NOMO-1 treated with dmso at 0.1 percent for 144 hours (cell line): ENCODE measurements at regions not wholly inside any gene's neighbourhood (a gene's known extent, or its start where the extent isn't known, plus 50 kb on each side); places are given as distances from the start of the nearest gene placed in this dataset.

Experiments
- DNase-seq: peaks from one replicate; lab custom pipeline; 2025; ENCODE audit not compliant: unreplicated experiment; lab: John Stamatoyannopoulos, UW

DNA sequence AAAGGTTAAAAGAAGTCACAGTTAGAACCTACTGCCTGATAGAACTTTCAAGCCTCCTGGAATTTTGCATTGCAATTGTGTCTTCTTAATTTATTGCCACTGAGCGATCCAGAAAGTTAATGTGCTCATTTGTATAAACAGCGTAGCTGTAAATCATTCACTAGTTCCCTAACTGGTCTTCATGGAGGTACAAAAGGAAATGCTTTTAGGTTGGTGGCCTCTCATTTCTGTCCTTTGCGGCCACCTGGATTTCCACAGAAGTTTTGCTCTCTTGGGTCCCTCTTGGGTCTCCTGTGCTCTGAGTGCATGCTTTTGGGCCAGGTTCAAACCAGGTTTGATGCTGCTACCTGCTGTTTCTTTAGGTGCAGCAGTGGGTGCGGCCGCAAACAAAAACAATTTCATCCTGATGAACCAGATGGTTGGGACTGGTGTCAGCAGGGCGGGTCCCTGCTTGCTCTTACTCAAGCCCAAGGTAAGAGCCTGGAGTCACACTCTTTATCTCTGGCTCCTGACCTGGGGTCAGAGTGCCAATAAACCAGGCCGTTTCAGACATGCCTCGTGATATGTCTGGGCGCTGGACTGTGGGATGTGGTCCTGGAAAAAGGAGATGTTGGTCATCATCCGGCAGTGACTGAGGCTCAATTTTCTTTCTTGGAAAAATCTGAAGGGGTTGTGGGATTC is 270.1 kb downstream of the PTTG2 start:
- no peak for DNase-seq

DNA sequence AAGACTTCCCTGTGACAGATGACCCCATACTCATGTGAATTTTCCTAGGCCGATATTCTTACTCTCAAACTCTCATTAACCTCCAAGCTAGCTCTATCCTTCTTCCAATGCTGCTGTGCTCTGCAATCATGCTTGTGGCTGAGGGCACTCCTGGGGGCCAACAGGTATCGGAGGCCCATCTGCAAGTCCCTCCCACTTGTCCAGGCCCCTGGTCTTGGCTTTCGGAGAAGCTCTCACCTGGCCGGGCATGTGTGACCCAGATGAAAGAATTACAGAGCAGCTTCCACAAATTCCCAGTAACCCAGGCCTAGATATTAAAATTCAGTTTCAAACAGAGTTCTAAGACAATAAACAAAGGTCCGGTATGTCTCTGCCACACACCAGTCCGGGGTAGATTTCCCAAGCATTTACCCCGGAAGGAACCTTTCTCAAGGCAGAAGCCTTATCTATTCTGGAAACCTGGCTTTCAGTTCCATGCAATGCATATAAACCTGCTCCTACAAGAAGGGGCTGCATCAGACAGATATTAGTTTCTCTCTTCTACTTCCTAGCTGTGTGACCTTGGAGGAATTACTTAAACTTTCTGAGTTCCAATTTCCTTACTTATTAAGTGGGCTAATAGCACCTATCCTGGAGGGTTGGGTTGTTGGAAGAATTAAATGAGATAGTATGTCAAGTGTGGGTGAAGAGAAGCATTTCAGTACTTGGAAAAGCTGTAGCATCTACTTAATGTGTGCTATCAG is 270.8 kb downstream of the PTTG2 start:
- no peak for DNase-seq

DNA sequence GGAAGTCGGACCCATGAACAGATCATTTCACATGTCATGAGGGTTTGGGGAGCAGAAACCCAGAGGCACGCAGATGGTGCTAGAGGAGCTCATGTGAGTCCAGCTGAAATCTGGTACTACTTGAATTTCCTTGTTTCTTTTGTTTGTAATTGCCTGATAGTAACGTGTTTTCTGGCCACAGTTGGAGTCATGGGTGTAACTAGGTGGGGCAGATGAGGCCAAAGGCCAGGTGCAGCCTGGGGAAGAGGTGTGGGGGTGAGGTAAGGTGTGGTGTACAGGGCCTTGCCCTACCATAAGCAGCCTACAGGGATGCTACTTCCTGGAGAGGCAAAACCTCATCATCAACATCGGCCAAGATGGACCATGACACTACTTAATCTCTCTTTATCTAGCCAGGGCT is 271.4 kb downstream of the PTTG2 start:
- DNase-seq, result no peak

- DNase-seq, result no peak
Measured at GRCh38 chr4:38232741-38233140, 272.5 kb downstream of the PTTG2 start.

DNA sequence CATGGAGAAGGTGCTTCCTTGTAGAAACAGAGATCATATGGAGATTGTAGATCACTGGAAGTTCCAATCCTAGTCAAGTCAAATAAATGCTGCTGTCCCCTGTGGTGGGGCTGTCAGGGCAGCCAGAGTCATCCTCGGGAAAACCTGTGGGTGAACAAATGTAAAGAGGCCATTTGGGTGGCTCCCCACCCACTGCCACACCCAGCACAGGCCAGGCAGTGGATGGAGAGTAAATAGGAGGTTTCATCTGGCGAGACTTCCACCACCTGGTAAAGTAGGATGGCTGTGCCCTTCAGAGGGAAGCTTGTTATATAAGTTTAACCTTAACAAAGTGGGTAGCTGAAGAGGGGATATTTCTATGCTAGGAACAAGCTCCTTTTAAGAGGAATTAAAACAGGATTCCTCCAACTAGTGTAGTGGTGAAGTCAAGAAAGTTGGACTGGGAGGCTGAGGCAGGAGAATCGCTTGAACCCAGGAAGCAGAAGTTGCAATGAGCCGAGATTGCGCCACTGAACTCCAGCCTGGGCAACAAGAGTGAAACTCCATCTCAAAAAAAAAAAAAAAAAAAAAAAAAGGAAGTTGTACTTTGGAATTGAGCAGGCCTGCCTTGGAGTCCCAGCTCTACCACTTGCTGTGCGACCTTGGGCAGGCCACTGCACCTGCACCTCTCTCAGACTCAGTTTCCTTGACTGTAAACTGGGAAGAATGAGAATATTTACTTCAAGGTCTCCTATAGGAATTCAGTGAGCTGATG is 273.7 kb downstream of the PTTG2 start:
- peak; percentile 44 for DNase-seq

- no peak for DNase-seq
Measured at GRCh38 chr4:38235354-38235753, 275.2 kb downstream of the PTTG2 start.

DNA sequence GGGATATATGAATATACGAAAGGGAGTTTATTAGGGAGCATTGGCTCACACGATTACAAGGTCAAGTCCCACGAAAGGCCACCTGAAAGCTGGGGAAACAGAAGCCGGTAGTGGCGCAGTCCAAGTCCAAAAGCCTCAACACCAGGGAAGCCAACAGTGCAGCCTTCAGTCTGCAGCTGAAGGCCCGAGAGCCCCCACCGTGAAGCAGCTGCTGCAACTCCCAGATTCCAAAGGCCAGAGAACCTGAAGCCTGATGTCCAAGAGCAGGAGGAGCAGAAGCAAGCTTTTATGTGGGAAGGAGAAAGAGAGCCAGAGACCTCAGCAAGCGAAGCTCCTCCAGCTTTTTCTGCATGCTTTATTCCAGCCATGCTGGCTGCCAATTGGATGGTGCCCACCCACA is 275.8 kb downstream of the PTTG2 start:
- no peak for DNase-seq

- no peak for DNase-seq
Measured at GRCh38 chr4:38236503-38236902, 276.3 kb downstream of the PTTG2 start.

DNA sequence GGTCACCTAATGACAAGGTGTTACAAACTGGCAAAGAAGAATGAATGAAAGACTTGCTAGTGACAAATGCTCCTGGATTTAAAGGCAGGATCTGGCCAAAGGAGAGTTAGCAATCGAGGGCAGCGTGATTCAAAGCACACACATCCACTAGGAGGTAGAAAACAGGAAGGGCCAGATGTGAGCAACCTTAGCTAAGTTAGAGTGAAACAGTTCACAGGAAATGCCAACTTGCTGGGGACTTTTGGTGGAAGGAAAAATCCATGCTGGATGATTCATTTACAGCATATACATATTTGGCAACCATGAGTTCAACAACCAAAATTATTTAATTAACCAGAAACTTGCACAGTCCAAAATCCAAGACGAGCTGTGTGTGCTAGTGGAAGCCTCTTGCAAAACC is 276.9 kb downstream of the PTTG2 start:
- DNase-seq, result no peak

- no peak for DNase-seq
Measured at GRCh38 chr4:38241541-38241940, 281.3 kb downstream of the PTTG2 start.

- no peak for DNase-seq
Measured at GRCh38 chr4:38242101-38242500, 281.9 kb downstream of the PTTG2 start.

GRCh38 chr4:38242822-38243387 is 282.7 kb downstream of the PTTG2 start:
- DNase-seq, result no peak

DNA sequence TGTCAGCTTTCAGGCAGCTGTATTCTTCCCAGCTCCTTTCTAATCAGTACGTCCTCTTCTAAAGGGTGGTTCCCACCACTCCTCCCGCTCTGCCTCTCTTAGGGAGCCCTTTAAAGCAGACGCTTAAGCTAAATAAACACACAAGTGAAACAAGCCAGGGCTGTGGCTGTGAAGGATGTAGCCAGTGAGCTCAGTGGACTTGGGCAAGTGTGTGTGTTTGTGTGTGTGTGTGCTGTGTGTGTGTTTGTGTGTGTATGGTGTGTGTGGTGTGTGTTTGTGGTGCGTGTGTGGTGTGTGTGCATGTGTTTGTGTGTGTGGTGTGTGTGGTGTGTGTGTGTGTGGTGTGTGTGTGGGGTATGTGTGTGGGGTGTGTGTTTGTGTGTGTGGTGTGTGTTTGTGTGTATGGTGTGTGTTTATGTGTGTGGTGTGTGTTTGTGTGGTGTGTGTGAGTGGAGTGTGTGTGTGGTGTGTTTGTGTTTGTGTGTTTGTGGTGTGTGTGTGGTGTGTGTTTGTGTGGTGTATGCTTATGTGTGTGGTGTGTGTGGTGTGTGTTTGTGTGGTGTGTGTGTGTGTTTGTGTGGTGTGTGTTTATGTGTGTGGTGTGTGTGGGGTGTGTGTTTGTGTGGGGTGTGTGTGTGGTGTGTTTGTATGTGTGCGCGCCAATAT is 283.3 kb downstream of the PTTG2 start:
- no peak for DNase-seq

- no peak for DNase-seq
Measured at GRCh38 chr4:38254825-38255224, 294.6 kb downstream of the PTTG2 start.

- DNase-seq, result no peak
Measured at GRCh38 chr4:38255572-38255971, 295.4 kb downstream of the PTTG2 start.

GRCh38 chr4:38266616-38267015 is 306.4 kb downstream of the PTTG2 start:
- DNase-seq, result no peak

GRCh38 chr4:38268108-38268820 is 308.1 kb downstream of the PTTG2 start:
- DNase-seq, result no peak

- no peak for DNase-seq
Measured at GRCh38 chr4:38268837-38269236, 308.6 kb downstream of the PTTG2 start.

- DNase-seq, result no peak
Measured at GRCh38 chr4:38273407-38273806, 313.2 kb downstream of the PTTG2 start.

- DNase-seq, result no peak
Measured at GRCh38 chr4:38275331-38276100, 315.3 kb downstream of the PTTG2 start.
